COLO668 (cell line): ENCODE measurements at regions not wholly inside any gene's neighbourhood (a gene's known extent, or its start where the extent isn't known, plus 50 kb on each side); places are given as distances from the start of the nearest gene placed in this dataset.

ENCODE experiments used
- DNase-seq: peaks from one replicate; lab custom pipeline; 2025; ENCODE audit not compliant: unreplicated experiment; lab: John Stamatoyannopoulos, UW

GRCh38 chr5:155290937-155291336 lies 277.4 kb downstream of the KIF4B start:
- no peak for DNase-seq

GRCh38 chr5:155293605-155294178 lies 280.1 kb downstream of the KIF4B start:
- no peak for DNase-seq

GRCh38 chr5:155295111-155295510 lies 281.6 kb downstream of the KIF4B start:
- DNase-seq, result no peak

- no peak for DNase-seq
Measured at GRCh38 chr5:155299386-155300005, 285.9 kb downstream of the KIF4B start.

- DNase-seq, result no peak
Measured at GRCh38 chr5:155303120-155303519, 289.6 kb downstream of the KIF4B start.

GRCh38 chr5:155307229-155307628 lies 293.7 kb downstream of the KIF4B start:
- no peak for DNase-seq

GRCh38 chr5:155308289-155308688 lies 294.7 kb downstream of the KIF4B start:
- no peak for DNase-seq

- no peak for DNase-seq
Measured at GRCh38 chr5:155309021-155309746, 295.6 kb downstream of the KIF4B start.

- no peak for DNase-seq
Measured at GRCh38 chr5:155311721-155312120, 298.2 kb downstream of the KIF4B start.

- DNase-seq, result no peak
Measured at GRCh38 chr5:155313518-155313917, 300.0 kb downstream of the KIF4B start.

- no peak for DNase-seq
Measured at GRCh38 chr5:155316070-155316714, 302.6 kb downstream of the KIF4B start.

GRCh38 chr5:155332618-155333017 lies 319.1 kb downstream of the KIF4B start:
- DNase-seq, result no peak

GRCh38 chr5:155342956-155343355 lies 329.4 kb downstream of the KIF4B start:
- no peak for DNase-seq

- no peak for DNase-seq
Measured at GRCh38 chr5:155343468-155343867, 329.9 kb downstream of the KIF4B start.

- no peak for DNase-seq
Measured at GRCh38 chr5:155353231-155353630, 339.7 kb downstream of the KIF4B start.

- DNase-seq, result no peak
Measured at GRCh38 chr5:155366096-155366495, 352.5 kb downstream of the KIF4B start.

- no peak for DNase-seq
Measured at GRCh38 chr5:155367841-155368240, 354.3 kb downstream of the KIF4B start.

- DNase-seq, result no peak
Measured at GRCh38 chr5:155368490-155368889, 354.9 kb downstream of the KIF4B start.

- DNase-seq, result no peak
Measured at GRCh38 chr5:155380480-155380879, 366.9 kb downstream of the KIF4B start.

GRCh38 chr5:155381654-155382053 lies 368.1 kb downstream of the KIF4B start:
- DNase-seq, result no peak

GRCh38 chr5:155389498-155389897 lies 375.9 kb downstream of the KIF4B start:
- no peak for DNase-seq

- DNase-seq, result no peak
Measured at GRCh38 chr5:155394727-155395126, 381.2 kb downstream of the KIF4B start.
